ENCODE measurements at regions not wholly inside any gene's neighbourhood (a gene's known extent, or its start where the extent isn't known, plus 50 kb on each side); places are given as distances from the start of the nearest gene placed in this dataset.
"Not testable (repeated sequence)": the region's sequence is repeated elsewhere in the genome, so short reads cannot be mapped to it uniquely, and the experiment has no call there.

GRCh38 chr1:99501871-99502270 is 144.0 kb upstream of the PALMD start:
- TF ChIP-seq CTCF (IDR thresholded peaks at IDR 0.05) = no peak
- intact Hi-C loops (cut with DNase I) = no loop called here
- Histone ChIP-seq H3K27me3 (no peaks in the 10 kb centered on the region), H3K4me3 (no peak overlapping the region), H3K9me3 (no peaks in the 10 kb centered on the region), H3K27ac (no peak overlapping the region), H3K36me3 (no peaks in the 10 kb centered on the region), H3K4me1 (no peaks in the 10 kb centered on the region)
- no peak for DNase-seq (ENCODE audit: low spot score in 2 of 2)

- intact Hi-C loops (cut with DNase I) = no loop called here
- no peak overlapping the region for H3K4me3 ChIP-seq
- H3K4me1 ChIP-seq = no peaks in the 10 kb centered on the region
- H3K36me3 ChIP-seq = no peaks in the 10 kb centered on the region
- no peak overlapping the region for H3K27ac ChIP-seq
- H3K27me3 ChIP-seq = no peaks in the 10 kb centered on the region
- no peaks in the 10 kb centered on the region for H3K9me3 ChIP-seq
- DNase-seq (ENCODE audit: low spot score in 2 of 2) = no peak
- TF ChIP-seq CTCF (IDR thresholded peaks at IDR 0.05) = no peak
Observed at GRCh38 chr1:99502400-99502799, 143.5 kb upstream of the PALMD start.

GRCh38 chr1:99503276-99503747 is 142.6 kb upstream of the PALMD start:
- intact Hi-C loops (cut with DNase I) = no loop called here
- Histone ChIP-seq H3K27me3 (no peaks in the 10 kb centered on the region), H3K36me3 (no peaks in the 10 kb centered on the region), H3K9me3 (no peaks in the 10 kb centered on the region), H3K4me3 (no peak overlapping the region), H3K4me1 (no peaks in the 10 kb centered on the region), H3K27ac (no peak overlapping the region)
- no peak for TF ChIP-seq CTCF (IDR thresholded peaks at IDR 0.05)
- DNase-seq (ENCODE audit: low spot score in 2 of 2) = no peak

GRCh38 chr1:99504287-99504686 is 141.6 kb upstream of the PALMD start:
- no peak for DNase-seq (ENCODE audit: low spot score in 2 of 2)
- intact Hi-C loops (cut with DNase I) = no loop called here
- Histone ChIP-seq H3K27ac (no peak overlapping the region), H3K4me3 (no peak overlapping the region), H3K27me3 (no peaks in the 10 kb centered on the region), H3K9me3 (no peaks in the 10 kb centered on the region), H3K36me3 (no peaks in the 10 kb centered on the region), H3K4me1 (no peaks in the 10 kb centered on the region)
- TF ChIP-seq CTCF (IDR thresholded peaks at IDR 0.05) = no peak

- no peaks in the 10 kb centered on the region for H3K27me3 ChIP-seq
- H3K27ac ChIP-seq = no peak overlapping the region
- no peaks in the 10 kb centered on the region for H3K36me3 ChIP-seq
- no peaks in the 10 kb centered on the region for H3K4me1 ChIP-seq
- DNase-seq (ENCODE audit: low spot score in 2 of 2) = no peak
- H3K4me3 ChIP-seq = no peak overlapping the region
- TF ChIP-seq CTCF (IDR thresholded peaks at IDR 0.05) = no peak
- H3K9me3 ChIP-seq = no peaks in the 10 kb centered on the region
- intact Hi-C loops (cut with DNase I) = no loop called here
Observed at GRCh38 chr1:99506631-99507030, 139.3 kb upstream of the PALMD start.

GRCh38 chr1:99507446-99507845 is 138.5 kb upstream of the PALMD start:
- DNase-seq (ENCODE audit: low spot score in 2 of 2); H3K36me3 ChIP-seq; H3K27me3 ChIP-seq; H3K27ac ChIP-seq; H3K4me3 ChIP-seq; H3K9me3 ChIP-seq; H3K4me1 ChIP-seq; intact Hi-C loops (cut with DNase I): not testable (repeated sequence)

Data from ascending aorta (tissue), 2 donors.